Pulmonary artery endothelial cell (primary cell): ENCODE measurements at regions not wholly inside any gene's neighbourhood (a gene's known extent, or its start where the extent isn't known, plus 50 kb on each side); places are given as distances from the start of the nearest gene placed in this dataset.
A peak's percentile ranks its signal among the peaks of the same experiment; 100 is the strongest.

Source experiments
- DNase-seq: peaks from one replicate; pipeline ENCODE4 v3.0.0-alpha.2; 2011; ENCODE audit warnings: low read depth, low spot score

- no peak for DNase-seq
Measured at GRCh38 chr13:52975969-52976368, 52.6 kb upstream of the OLFM4 start.

- DNase-seq, result no peak
Measured at GRCh38 chr13:52975161-52975560, 53.5 kb upstream of the OLFM4 start.

- DNase-seq, result no peak
Measured at GRCh38 chr13:52974711-52975110, 53.9 kb upstream of the OLFM4 start.

- DNase-seq, result no peak
Measured at GRCh38 chr13:52969373-52969772, 59.2 kb upstream of the OLFM4 start.

GRCh38 chr13:52968074-52968700 lies 60.4 kb upstream of the OLFM4 start:
- peak; percentile 5 for DNase-seq

- no peak for DNase-seq
Measured at GRCh38 chr13:52961987-52962386, 66.6 kb upstream of the OLFM4 start.

- DNase-seq, result no peak
Measured at GRCh38 chr13:52961256-52961910, 67.2 kb upstream of the OLFM4 start.

- no peak for DNase-seq
Measured at GRCh38 chr13:52955472-52955874, 73.1 kb upstream of the OLFM4 start.

- DNase-seq, result no peak
Measured at GRCh38 chr13:52954838-52955237, 73.8 kb upstream of the OLFM4 start.

GRCh38 chr13:52950436-52950956 lies 78.1 kb upstream of the OLFM4 start:
- no peak for DNase-seq

- no peak for DNase-seq
Measured at GRCh38 chr13:52949742-52950141, 78.9 kb upstream of the OLFM4 start.

GRCh38 chr13:52949044-52949443 lies 79.6 kb upstream of the OLFM4 start:
- no peak for DNase-seq

- no peak for DNase-seq
Measured at GRCh38 chr13:52947921-52948373, 80.7 kb upstream of the OLFM4 start.

- DNase-seq, result no peak
Measured at GRCh38 chr13:52945348-52945747, 83.3 kb upstream of the OLFM4 start.

GRCh38 chr13:52944697-52945096 lies 83.9 kb upstream of the OLFM4 start:
- DNase-seq, result no peak

- no peak for DNase-seq
Measured at GRCh38 chr13:52938065-52938464, 89.6 kb upstream of the PCDH8 start.

- DNase-seq, result no peak
Measured at GRCh38 chr13:52936806-52937205, 88.4 kb upstream of the PCDH8 start.

GRCh38 chr13:52934258-52934657 lies 85.8 kb upstream of the PCDH8 start:
- no peak for DNase-seq

- no peak for DNase-seq
Measured at GRCh38 chr13:52933547-52934210, 85.2 kb upstream of the PCDH8 start.

GRCh38 chr13:52933099-52933498 lies 84.7 kb upstream of the PCDH8 start:
- DNase-seq, result no peak

- DNase-seq, result no peak
Measured at GRCh38 chr13:52932649-52933048, 84.2 kb upstream of the PCDH8 start.
